Mammary epithelial cell (primary cell): ENCODE measurements at regions not wholly inside any gene's neighbourhood (a gene's known extent, or its start where the extent isn't known, plus 50 kb on each side); places are given as distances from the start of the nearest gene placed in this dataset.

Experiments used
- EZH2 ChIP-seq: IDR thresholded peaks from 2 replicates; pipeline ENCODE4 v1.6.1; 2012; ENCODE audit warnings: low read length, inconsistent platforms, borderline replicate concordance
- TF ChIP-seq, protein P1 (sequence below), 2 donors: IDR thresholded peaks in 1 of 2; conservative IDR thresholded peaks in 1 of 2; 2 replicates each; pipeline ENCODE4 v1.5.1; 2011 to 2012; ENCODE audit warnings: inconsistent platforms in 2 of 2, low read length in 2 of 2, mild to moderate bottlenecking in 2 of 2, control low read depth in 1 of 2, low read depth in 1 of 2; ENCODE audit not compliant: insufficient read depth in 1 of 2; ENCODE audit errors: extremely low read depth in 1 of 2

DNA sequence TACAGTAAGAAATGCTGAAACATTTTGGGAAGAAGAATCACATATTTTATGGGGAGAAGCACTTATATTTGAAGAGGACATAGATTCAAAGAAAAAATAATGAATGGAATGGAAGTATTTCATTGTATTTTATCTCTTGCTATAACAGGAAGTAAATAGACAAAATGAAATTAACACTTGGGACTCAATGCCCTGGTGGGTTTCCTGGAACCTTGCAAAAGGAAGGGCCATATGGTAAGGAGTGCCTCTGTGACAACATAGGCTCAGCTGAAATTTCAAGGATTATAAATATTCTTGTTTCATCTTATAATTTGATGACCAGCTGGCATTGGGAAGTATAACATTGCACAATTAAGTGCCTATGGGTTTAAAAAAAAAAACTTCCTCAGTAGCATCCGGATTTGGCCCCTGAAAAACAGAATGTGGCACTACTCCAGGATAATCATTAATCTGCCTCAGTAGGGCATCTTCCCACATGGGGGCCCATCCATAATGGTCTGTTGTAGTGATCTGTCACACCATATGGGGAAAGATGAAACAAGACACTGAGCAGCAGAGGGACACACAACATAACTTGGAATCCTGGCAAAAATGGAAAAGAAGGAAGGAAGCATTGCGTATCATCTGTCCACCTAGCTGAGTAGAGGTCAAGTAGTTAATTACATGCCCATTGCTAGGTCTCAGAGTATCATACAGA is 321.6 kb downstream of the NDFIP2 start:
- TF ChIP-seq, protein P1, sequence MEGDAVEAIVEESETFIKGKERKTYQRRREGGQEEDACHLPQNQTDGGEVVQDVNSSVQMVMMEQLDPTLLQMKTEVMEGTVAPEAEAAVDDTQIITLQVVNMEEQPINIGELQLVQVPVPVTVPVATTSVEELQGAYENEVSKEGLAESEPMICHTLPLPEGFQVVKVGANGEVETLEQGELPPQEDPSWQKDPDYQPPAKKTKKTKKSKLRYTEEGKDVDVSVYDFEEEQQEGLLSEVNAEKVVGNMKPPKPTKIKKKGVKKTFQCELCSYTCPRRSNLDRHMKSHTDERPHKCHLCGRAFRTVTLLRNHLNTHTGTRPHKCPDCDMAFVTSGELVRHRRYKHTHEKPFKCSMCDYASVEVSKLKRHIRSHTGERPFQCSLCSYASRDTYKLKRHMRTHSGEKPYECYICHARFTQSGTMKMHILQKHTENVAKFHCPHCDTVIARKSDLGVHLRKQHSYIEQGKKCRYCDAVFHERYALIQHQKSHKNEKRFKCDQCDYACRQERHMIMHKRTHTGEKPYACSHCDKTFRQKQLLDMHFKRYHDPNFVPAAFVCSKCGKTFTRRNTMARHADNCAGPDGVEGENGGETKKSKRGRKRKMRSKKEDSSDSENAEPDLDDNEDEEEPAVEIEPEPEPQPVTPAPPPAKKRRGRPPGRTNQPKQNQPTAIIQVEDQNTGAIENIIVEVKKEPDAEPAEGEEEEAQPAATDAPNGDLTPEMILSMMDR (conservative IDR thresholded peaks at IDR 0.05 in 1 of 2, IDR thresholded peaks at IDR 0.05 in 1 of 2; ENCODE audit: extremely low read depth in 1 of 2, insufficient read depth in 1 of 2, low read depth in 1 of 2, low read length in 2 of 2): no peak
- TF ChIP-seq EZH2: no peak
